ENCODE measurements at regions not wholly inside any gene's neighbourhood (a gene's known extent, or its start where the extent isn't known, plus 50 kb on each side); places are given as distances from the start of the nearest gene placed in this dataset.
"Not testable (repeated sequence)": the region's sequence is repeated elsewhere in the genome, so short reads cannot be mapped to it uniquely, and the experiment has no call there.

DNA sequence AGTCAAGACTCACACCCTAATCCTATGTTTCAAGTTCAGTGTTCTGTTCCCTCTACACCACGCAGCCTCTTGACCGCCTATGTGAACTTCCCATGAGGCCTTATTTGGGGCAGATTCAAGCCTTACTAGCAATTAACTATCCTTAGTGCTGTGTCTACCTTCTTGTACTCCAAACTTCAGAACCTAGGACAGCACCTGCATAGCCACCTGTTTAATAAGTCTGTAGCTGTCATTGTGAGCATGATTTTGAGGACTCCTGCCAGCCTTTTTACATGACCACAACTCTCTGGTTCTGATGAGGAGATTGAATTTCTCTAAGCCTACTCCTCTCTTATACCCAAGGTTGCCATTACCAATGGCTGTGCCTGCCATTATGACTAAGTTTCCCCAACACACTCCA lies 50.8 kb upstream of the PCSK1 start:
- no peak for DNase-seq (ENCODE audit: low read depth in 2 of 2)

DNA sequence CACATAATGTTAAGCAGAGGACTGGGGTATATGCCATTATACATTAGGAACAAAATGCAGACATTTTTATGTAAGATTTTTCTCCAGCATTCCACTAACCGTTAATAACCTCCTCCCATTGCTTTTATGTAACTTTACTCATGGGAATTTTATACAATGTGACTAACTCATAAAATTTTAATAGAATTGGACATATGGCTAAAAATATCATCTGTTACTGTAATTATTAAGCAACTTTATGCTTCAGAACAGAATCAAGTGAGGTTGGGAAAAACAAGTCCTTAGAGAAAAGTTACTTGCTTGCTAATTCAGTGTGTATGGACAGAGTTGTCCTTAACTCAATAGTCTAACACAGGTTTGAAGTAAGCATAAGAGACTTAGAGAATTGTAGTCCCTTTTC lies 54.8 kb upstream of the PCSK1 start:
- no peak for DNase-seq (ENCODE audit: low read depth in 2 of 2)

DNA sequence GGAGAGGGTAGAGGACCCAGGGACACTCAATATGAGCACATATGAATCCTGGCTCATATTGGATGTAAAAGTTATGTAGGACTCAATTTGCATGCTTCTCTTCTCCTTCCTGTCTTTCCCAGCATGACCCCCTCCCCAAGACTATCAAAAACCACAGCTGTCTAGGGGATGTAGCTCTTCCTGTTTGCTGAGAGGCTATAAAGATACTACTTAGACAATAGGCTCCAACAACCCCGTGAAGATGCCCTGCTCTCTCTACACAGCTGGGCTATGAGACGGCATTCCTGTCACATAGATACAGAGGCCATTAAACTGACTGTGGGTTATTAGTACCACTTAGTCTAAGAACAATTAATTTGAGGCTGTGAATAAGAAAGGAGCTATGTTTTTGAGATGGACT lies 56.5 kb upstream of the PCSK1 start:
- DNase-seq (ENCODE audit: low read depth in 2 of 2) = no peak

DNA sequence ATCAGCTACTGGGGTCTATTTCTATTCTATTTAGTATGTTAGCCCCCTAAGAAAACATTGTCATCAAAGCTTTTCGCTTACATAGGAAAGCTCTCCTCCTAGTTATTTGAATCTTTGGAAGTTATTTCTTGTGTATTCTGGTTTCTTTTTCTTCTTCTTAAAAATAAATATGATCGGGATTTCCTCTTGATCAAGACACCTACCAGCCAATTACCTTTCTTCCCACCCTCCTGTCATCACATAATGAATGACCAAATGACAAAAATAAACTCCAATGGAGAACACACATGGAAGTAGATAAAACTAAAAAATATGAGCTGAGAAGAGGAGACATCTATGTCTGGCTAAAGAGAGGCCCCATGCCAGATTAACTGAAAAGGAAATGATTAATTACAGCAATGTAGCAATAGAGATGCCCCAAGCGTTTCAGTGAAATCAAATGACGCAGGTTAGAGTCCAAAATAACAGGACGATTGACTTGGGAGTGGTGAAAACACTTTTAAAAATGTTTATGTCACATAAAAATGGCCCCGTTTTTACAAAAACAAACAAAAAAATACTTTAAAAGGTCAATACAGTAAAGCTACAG lies 59.5 kb upstream of the PCSK1 start:
- DNase-seq (ENCODE audit: low read depth in 2 of 2) = no peak

GRCh38 chr5:96493219-96493790 lies 60.3 kb upstream of the PCSK1 start:
- DNase-seq (ENCODE audit: low read depth in 2 of 2) = no peak

DNA sequence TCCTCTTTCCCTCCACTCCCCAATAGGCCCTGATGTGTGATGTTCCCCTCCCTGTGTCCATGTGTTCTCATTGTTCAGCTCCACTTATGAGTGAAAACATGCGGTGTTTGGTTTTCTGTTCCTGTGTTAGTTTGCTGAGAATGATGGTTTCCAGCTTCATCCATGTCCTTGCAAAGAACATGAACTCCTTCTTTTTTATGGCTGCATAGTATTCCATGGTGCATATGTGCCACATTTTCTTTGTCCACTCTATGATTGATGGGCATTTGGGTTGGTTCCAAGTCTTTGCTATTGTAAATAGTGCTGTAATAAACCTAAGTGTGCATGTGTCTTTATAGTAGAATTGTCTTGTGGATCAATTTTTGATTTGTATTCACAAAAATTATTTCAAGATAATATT lies 62.4 kb upstream of the PCSK1 start:
- not testable (repeated sequence) for DNase-seq (ENCODE audit: low read depth in 2 of 2)

- DNase-seq (ENCODE audit: low read depth in 2 of 2) = not testable (repeated sequence)
Observed at GRCh38 chr5:96497027-96497426, 64.0 kb upstream of the PCSK1 start.

DNA sequence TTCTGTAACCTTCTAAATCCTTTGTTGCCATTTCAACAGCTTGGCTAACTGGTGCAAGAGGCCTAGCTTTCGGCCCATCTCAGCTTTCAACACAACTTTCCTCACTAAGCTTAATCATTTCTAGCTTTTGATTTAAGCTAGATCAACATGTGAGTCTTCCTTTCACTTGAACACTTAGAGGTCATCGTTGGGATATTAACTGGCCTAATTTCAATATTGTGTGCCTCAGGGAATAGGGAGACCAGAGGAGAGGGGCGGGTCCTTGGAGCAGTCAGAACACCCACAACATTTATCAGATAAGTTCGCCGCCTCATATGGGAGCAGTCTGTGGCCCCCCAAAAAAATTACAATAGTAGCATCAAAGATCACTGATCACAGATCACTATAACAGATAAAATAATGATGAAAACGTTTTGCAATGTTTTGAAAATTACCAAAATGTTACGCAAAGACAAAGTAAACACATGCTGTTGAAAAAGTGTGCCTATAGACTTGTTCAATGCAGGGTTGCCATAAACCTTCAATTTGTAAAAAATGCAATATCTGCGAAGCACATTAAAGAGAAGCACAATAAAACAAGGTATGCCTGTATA lies 66.8 kb upstream of the PCSK1 start:
- no peak for DNase-seq (ENCODE audit: low read depth in 2 of 2)

DNA sequence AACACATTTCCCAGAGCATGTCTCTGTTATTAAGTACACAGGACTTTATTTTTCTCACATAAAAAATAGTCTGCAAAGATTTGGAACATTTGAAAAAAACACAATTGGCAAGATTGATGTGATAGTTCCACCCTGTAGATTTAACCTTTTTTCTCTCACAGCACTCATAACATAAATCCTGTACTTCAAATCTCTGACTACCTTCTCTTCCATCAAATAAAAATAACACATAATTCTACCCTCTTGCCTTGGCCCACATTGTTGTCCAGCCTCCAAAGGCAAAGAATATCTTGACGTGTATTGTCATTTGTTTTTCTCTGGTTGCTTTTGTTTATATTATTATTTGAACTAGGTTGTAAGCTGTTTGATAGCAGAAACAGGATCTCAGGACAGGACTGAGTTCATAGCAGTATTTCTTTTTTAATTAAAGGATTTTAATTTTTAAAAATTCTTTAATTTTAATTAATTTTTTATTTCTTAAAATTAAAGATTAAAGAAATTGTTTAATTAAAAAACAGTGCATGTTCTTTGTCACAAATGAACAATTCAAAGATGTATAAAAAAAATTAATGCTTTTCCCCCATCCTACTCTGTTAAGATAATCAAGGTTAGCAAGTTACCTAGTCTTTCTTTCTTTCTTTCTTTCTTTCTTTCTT lies 69.1 kb upstream of the PCSK1 start:
- no peak for DNase-seq (ENCODE audit: low read depth in 2 of 2)

GRCh38 chr5:96503501-96504236 lies 70.6 kb upstream of the PCSK1 start:
- DNase-seq (ENCODE audit: low read depth in 2 of 2) = no peak

DNA sequence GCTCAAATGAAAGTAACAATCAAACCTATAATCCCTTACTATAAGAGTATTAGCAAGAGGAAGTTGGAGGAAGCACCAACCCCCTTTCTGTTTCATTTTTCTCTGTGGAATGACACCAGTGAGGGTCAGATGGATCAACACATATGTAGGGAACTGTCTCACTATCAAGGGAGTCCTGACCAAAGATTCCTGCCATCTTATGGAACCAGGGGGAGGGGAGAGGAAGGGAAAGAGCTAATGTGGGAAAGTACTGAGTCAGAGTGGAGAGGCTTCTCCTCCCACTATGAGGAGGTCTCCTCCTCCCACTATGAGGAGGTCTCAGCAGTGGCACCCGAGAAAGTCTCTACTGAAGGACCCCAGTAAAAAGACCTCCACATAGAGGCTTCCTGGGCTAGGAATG lies 73.3 kb upstream of the PCSK1 start:
- no peak for DNase-seq (ENCODE audit: low read depth in 2 of 2)

- DNase-seq (ENCODE audit: low read depth in 2 of 2) = no peak
Observed at GRCh38 chr5:96506866-96507527, 73.9 kb upstream of the PCSK1 start.

DNA sequence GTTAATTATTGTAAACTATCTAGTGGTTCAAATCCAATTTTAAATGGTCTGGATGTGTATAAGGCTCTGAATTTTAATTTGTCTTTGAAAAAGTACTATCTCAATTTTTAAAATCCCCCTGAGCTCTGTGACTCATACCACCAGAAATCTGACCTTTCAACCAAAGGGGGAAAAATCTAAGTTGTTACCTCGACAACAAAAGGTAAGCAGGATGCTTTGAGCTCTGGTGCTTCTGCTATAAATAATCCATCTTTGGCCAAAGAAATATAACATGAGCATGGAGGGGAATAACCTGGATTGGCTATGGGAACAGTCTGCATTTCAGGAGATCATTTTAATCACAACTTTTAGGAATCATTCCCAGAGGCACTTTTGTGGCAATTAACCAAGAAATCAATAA lies 76.3 kb upstream of the PCSK1 start:
- DNase-seq (ENCODE audit: low read depth in 2 of 2) = no peak

GRCh38 chr5:96509721-96510350 lies 76.8 kb upstream of the PCSK1 start:
- DNase-seq (ENCODE audit: low read depth in 2 of 2) = no peak

DNA sequence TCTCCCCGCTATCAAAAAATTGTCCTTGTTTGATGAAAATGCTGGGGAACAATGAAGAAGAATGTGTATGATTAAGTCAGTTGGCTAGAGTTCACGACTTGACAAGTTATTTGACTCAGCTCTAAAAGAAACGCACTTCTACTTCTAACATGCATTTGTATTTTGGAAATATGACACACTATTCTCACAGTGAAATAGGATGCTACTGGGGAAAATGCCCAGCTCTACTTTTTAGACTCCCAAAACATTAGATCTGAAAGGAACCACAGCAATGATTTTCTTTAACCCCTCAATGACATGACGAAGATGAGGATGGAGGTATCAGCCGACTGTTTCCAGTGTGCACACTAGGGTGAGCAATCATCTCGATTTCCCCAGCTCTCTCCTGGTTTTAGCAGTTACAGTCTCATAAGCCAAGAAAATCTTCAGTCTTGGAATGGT lies 83.6 kb upstream of the PCSK1 start:
- no peak for DNase-seq (ENCODE audit: low read depth in 2 of 2)

- no peak for DNase-seq (ENCODE audit: low read depth in 2 of 2)
Observed at GRCh38 chr5:96517295-96517694, 84.2 kb upstream of the PCSK1 start.

DNA sequence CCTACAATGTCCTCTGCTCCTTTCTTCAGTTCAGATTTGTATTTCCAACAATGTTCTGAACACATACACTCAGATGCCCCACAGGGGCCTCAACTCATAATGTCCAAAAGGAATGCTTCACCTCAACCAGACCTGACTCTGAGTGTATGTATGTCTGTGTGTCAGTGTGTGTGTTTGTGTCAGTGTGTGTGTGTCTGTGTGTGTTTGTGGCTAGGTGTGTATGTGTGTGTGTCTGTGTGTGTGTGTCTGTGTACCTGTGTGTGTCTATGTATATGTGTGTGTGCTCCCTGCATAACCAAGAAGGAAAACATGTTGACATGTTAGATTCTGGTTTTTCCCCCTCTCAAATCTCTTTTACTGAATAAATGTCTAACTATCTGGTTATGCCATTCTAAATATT lies 87.3 kb upstream of the PCSK1 start:
- no peak for DNase-seq (ENCODE audit: low read depth in 2 of 2)

GRCh38 chr5:96522635-96523355 lies 89.7 kb upstream of the PCSK1 start:
- DNase-seq (ENCODE audit: low read depth in 2 of 2) = no peak

DNA sequence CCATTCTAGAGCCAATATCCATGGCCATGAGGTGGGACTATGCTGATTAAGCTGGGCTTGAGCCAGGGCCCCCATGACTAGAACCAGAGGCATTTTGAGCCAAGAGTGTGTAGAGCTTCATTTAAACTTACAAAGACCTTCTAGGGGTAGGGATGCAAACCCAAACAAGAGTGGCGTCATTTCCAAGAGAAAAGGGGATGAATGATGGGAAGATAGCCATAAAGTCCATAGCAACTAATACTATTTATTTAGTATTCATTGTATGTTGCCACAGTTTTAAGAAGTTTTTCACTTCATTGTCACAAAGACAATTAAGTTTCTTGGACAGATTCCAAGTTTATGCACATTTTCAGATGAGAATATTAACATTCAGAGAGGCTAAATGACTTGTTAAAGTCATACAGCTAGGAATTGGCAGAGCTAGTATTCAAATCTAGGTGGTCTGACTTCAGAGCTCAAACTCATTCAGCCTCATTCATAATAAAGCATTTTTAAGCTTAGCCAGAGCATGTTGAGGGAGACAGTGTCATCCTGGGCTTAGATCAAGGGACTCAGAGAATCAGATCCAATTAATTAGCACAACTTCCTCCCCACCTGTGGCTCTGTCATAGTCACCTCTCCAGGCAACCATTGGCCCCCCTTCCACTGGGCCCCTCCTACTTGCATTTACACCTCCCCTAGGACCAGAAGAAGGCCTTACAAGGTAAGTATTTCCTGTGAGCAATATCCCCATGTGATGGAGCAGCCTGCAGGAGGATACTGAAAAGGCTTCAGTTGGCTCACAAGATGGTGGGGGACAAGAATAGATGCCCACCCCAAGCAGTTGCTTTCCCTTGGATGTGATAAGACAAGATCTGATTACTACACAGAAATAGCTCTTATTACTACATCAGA lies 95.0 kb upstream of the PCSK1 start:
- no peak for DNase-seq (ENCODE audit: low read depth in 2 of 2)
